Fibroblast of skin of scalp (primary cell): ENCODE measurements at regions not wholly inside any gene's neighbourhood (a gene's known extent, or its start where the extent isn't known, plus 50 kb on each side); places are given as distances from the start of the nearest gene placed in this dataset.
A peak's percentile ranks its signal among the peaks of the same experiment; 100 is the strongest.

ENCODE experiments used
- DNase-seq: peaks from one replicate; pipeline ENCODE4 v3.0.0-alpha.2; 2013

DNA sequence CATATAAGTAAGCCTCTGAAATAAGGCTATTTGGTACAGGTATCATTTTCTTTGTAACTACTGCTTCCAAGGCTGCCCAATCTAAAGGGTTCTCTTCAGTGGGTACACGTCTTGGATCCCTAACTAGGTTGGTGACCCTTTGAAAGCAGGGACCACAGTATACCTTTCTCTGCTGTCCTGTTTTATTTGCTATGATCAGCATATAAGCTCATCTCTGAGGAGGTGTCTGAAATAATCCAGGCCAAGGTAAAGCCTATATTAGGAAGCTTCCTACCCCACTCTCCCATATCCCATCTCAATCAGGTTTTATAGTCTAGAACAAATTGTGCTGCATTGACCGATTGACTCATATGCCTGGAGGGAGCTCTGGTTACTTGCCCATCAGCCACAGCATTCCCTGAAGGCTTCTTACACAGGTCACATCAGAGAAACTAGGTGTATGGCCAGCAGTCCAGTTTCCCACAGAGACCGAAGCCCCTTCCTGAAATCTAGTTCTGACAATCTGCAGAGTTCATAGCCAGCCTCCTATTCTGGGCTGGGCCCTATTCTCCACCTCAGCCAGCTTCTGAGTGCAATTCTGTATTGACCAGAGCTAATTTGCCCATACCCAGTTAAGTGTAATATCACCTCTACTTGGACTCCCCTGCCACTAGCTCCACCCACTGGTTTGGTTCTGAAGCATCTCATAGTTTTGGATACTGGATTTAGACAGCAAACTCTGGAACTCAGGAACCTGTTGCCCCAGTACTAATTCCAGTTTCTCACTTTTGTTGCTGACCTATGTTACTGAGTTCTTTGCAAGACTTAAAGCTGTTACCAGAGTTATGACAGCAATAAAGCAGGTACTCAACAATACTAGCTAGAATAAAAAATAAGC, 62.1 kb upstream of the ARHGAP20 start:
- no peak for DNase-seq

DNA sequence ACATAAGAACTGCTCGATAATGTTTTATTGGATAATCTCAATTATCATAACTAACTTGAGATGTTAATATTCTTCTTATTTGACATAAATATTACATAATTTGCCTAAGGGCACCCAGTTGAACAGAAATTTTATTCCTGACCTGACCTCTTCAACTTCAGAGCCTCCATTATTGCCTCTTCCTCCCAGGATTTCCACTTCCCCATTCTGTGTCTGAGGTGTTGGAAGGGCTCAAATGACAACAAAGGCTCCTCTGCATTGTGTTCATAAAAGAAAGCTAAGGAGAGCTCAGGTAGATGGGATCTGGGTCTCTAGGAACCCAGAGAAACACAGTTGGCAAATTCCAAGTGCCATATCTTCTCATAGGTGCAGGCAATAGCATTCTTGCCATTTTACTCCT, 61.2 kb upstream of the ARHGAP20 start:
- no peak for DNase-seq

DNA sequence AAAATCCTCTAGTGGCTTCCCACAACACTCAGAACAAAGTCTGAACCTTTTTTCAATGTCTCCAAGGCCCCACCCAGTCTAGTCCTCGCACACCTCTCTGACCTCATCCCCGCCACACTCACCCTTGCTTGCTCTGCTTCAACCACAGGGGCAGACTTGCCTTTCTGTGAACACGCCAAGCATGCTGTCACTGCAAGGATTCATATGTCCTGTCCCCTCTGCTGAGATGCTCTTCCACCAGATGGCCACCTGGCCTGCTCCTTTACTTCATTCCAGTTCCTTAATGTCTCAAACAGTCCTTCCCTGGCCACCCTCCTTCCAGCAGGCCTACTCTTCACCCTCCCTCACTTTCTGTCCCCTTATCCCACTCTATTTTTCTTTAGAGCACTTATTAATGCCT, 60.6 kb upstream of the ARHGAP20 start:
- no peak for DNase-seq

DNA sequence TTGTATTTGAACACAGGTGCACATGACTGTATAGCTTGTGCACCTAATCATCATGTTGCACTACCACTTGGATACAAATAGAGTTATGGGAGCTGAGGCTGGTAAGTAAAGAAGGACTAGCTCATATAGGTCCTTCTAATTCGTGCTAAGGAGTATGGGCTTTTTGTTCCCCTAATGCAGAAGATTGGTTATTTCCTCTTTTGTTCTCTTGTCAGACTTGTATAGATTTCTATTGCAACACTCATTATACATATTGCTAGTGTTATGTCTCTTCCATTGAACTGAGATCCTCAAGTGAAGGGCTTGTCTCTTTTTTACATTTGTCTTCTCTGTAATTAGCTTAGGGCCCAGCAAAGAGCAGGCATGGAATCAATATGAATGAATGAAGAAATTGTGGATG, 54.1 kb upstream of the ARHGAP20 start:
- no peak for DNase-seq

DNA sequence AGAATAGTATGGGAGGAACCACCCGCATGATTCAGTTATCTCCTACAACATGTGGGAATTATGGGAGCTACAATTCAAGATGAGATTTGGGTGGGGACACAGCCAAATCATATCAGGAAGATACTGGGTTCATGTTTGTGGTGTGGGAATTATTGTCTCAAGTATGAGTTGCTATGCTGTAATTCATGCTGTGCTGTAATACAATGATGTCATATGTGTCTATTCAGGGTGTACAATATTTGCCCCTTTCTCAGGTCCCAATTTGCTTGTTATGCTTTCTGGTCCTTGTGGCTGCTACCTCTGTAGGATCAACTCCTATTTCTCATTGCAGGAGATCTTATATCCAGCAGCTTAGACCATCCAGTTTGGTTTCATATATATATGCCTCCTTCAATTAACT, 52.2 kb upstream of the ARHGAP20 start:
- no peak for DNase-seq

DNA sequence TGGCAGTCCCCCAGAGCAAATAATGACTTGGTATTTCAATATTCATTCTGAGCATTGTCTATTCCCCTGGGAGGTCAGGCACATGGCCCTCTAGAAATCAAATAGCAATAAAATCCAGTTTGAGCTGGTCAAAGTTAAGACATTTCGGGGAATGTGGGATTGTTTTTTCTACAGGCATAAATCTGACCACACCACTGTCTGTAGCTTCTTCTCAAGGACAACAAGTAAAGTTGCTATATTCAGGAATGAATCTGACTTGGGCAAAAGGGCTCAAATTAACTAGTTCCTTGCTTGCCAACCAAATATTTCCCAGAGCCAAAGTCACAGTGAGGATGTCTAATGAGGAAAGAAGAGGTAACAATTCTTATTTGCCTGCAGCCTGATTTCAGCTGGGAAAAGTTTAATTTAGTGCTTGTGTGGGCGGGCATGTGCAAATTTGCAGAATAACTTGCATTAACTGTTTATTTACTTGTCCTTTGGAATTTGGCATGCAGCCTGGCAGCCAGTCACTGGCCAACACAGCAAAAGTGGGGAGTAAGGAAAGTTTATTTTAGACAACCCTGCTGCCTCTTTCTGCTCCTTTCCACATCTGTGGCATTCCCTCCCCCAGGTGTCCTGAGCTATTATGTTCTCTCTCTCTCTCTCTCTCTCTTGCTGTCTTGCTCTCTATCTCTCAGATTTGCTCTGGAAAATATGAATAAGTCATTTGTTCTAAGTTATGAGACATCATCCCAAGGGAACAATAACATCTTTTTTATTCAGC, 51.2 kb upstream of the ARHGAP20 start:
- DNase-seq, result peak; percentile 91

DNA sequence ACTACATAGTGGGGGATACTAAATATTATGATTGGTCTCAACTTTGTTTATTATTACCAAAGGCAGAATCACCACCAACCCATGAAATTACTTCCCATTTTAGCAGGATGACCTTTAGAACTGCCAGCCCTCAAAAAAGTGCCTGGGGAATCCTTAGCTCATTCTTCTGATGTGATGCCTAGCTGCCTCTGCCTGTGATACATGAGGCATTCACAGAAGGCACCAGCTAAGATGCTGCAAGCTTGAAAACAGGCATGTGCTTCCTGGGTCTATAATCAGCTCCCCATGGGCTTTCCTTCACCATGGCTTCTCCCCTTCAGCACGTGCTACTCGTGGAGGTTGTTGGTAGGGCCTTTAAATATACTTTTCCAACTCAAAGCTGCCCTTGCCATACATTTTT, 50.4 kb upstream of the ARHGAP20 start:
- peak; percentile 63 for DNase-seq
